AG04450 (cell line): ENCODE measurements at regions not wholly inside any gene's neighbourhood (a gene's known extent, or its start where the extent isn't known, plus 50 kb on each side); places are given as distances from the start of the nearest gene placed in this dataset.

Experiments used
- CTCF ChIA-PET: fragments of 300-600, 350-600 bp; formaldehyde crosslinking; extraction: SDS; loops from one replicate; lab custom pipeline; 2022; ENCODE audit warnings: antibody characterized with exemption, inconsistent platforms; lab: Charles Lee
- POLR2A ChIA-PET: fragments of 350-600 bp; formaldehyde crosslinking; extraction: SDS; loops from one replicate; lab custom pipeline; 2021; ENCODE audit warnings: antibody characterized with exemption, inconsistent platforms; lab: Yijun Ruan, JAX
- DNase-seq: peaks from one replicate; pipeline ENCODE4 v3.0.0-alpha.2; 2011; ENCODE audit warnings: low read depth, low spot score
- H3K27ac ChIP-seq: one replicate; pipeline ENCODE4 v1.5.1; 2012; ENCODE audit warnings: low read depth, low read length, control low read depth
- H3K27me3 ChIP-seq: one replicate; pipeline ENCODE4 v1.6.0; 2012; ENCODE audit warnings: low read length; ENCODE audit not compliant: control insufficient read depth, insufficient read depth
- H3K4me3 ChIP-seq: 2 replicates; pipeline ENCODE4 v1.5.1; 2011; ENCODE audit warnings: mild to moderate bottlenecking, low read depth, low read length, control low read depth
- H3K9me3 ChIP-seq: 2 replicates; pipeline ENCODE4 v1.5.1; 2012; ENCODE audit warnings: low read length; ENCODE audit not compliant: control insufficient read depth, insufficient read depth
- TF ChIP-seq, protein P1 (sequence below): IDR thresholded peaks from 2 replicates; pipeline ENCODE4 v1.5.1; 2011; ENCODE audit warnings: low read depth, low read length, control low read depth, inconsistent platforms

- CTCF ChIA-PET, result no interaction called here
- POLR2A ChIA-PET, result no interaction called here
- Histone ChIP-seq H3K9me3 (no peaks in the 10 kb centered on the region), H3K27ac (no peak overlapping the region), H3K4me3 (no peak overlapping the region), H3K27me3 (no peaks in the 10 kb centered on the region)
- TF ChIP-seq, protein P1, sequence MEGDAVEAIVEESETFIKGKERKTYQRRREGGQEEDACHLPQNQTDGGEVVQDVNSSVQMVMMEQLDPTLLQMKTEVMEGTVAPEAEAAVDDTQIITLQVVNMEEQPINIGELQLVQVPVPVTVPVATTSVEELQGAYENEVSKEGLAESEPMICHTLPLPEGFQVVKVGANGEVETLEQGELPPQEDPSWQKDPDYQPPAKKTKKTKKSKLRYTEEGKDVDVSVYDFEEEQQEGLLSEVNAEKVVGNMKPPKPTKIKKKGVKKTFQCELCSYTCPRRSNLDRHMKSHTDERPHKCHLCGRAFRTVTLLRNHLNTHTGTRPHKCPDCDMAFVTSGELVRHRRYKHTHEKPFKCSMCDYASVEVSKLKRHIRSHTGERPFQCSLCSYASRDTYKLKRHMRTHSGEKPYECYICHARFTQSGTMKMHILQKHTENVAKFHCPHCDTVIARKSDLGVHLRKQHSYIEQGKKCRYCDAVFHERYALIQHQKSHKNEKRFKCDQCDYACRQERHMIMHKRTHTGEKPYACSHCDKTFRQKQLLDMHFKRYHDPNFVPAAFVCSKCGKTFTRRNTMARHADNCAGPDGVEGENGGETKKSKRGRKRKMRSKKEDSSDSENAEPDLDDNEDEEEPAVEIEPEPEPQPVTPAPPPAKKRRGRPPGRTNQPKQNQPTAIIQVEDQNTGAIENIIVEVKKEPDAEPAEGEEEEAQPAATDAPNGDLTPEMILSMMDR, result no peak
- DNase-seq, result no peak
Observed at GRCh38 chr10:4001811-4002210, 216.8 kb upstream of the KLF6 start.

DNA sequence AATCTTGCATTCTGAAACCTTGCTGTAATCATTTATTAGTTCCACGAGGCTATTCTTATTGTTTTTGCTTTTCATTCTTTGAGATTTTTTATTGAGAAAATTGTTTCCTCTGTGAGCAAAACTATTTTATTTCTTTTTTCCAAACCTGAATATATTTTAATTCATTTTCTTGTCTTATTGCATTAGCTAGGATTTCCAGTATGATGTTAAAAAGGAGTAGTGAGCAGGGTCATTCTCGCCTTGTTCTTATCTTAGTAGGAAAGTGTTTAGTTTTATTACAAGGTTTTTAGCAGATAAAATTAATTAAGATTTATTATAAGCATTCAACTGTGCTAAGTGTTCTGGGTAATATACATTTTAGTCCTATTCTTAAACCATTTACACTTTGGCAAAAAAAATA, 214.6 kb upstream of the KLF6 start:
- TF ChIP-seq, protein P1, result no peak
- Histone ChIP-seq H3K9me3 (no peaks in the 10 kb centered on the region), H3K27ac (no peak overlapping the region), H3K27me3 (no peaks in the 10 kb centered on the region), H3K4me3 (no peak overlapping the region)
- CTCF ChIA-PET, result no interaction called here
- POLR2A ChIA-PET, result no interaction called here
- DNase-seq, result no peak

DNA sequence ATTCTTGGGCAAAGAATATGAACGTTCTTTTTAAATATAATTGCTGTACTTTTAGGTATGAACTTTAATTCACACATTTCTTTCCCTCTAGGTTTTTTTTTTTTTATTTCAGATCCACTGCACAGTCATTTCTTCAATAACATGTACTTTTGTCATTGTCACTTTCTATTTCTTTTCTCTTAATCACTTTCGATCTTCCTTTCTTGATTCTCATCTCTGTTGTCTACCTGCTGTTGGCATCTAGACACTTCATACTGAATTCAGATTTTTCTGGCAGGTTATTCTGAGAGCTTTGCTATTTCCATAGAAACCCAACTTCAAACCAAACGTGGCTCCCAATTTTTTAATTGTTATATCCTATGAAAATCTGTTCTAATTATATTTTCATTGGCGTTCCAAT, 211.7 kb upstream of the KLF6 start:
- Histone ChIP-seq H3K4me3 (no peak overlapping the region), H3K27me3 (no peaks in the 10 kb centered on the region), H3K27ac (no peak overlapping the region), H3K9me3 (no peaks in the 10 kb centered on the region)
- TF ChIP-seq, protein P1, result no peak
- ChIA-PET CTCF (no interaction called here), POLR2A (no interaction called here)
- no peak for DNase-seq

DNA sequence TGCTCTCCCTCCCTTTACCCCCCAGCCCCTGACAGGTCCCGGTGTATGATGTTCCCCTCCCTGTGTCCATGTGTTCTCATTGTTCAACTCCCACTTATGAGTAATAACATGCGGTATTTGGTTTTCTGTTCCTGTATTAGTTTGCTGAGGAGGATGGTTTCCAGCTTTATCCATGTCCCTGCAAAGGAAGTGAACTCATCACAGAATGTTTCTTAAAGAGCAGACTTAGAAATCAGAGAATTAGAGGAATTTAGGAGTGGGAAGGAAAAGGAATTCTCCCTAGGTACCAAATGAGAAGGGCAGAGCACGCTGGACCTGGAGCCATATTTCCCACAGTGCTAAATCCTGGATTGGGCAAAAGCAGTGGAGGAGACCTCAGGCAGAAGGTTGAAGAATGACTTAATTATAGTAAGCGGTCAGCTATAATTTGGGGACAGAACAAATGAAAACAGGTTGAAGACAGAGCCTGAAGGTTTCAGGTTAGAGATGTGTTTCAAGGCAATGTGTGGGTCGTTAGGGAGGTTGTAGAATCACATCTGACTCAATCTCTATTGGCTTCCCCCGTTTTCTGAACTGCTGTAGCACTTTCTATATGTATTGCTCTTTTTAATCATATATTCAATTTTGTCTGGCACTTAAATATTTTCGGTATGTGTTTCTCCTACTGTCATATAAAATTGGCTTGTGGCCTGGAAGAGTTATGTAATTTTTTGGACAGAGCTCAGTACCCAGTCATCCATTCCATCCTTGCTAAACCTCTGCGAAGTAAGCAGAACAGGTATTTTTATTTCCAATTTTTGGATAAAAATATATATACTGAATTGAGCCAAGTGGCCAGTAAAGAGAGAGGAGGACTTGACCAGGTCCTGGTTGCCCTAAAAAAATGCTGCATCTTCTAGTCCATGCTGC, 210.5 kb upstream of the KLF6 start:
- Histone ChIP-seq H3K9me3 (no peaks in the 10 kb centered on the region), H3K4me3 (no peak overlapping the region; the same call in 1 of the 2 replicates), H3K27ac (peak overlapping the region; percentile 21), H3K27me3 (no peaks in the 10 kb centered on the region)
- TF ChIP-seq, protein P1, result no peak
- CTCF ChIA-PET, result no interaction called here
- DNase-seq, result peak; percentile 38
- POLR2A ChIA-PET, result interaction anchor here (0.6 to 1.3 kb wide), 2 partner anchors 64 to 210 kb away, joined by 4 to 9 read pairs; partner anchors contain the start of gene KLF6

DNA sequence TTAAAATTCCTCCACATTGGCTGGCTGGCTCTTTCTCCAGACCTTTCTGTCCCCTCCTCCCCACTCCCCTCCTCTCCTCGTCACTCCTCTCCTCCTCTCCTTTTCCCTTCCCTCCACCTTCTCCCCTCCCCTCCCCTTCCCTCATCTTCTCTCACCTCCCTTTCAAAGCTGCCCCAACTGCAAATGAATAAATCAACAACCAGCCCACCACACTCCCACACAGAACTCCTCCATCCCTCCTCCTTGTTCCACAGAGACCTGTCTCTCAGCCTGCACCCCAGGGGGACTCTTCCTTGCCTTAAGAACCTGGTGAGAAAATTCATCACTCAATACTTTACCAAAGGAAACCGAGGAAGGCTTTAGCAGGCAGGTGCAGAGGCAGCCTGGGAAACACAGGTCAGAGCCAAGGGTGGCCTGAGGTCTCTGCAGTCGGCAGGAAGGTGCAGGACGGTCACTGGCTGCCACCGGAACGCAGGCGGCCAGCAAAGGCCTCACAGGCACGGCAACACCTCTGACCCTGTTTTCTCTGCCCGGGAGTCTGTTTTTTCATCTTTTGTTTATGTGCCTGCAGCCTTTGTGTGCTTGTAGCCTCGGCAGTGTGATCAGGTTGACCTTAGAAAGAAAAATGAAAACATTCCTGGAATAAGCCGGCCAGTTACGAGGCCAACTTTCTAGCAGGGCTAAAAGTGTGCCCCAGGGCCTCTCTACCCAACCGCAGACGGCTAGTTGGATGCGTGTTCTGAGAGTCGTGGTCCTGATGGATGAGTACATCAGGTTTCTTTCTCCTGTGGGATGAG, 207.6 kb upstream of the KLF6 start:
- H3K27ac ChIP-seq, result no peak overlapping the region
- no peaks in the 10 kb centered on the region for H3K27me3 ChIP-seq
- H3K9me3 ChIP-seq, result no peaks in the 10 kb centered on the region
- TF ChIP-seq, protein P1, result no peak
- POLR2A ChIA-PET, result no interaction called here
- no peak for DNase-seq
- CTCF ChIA-PET, result no interaction called here
- no peak overlapping the region for H3K4me3 ChIP-seq
